Lower leg skin (tissue), 4 donors: ENCODE measurements at regions not wholly inside any gene's neighbourhood (a gene's known extent, or its start where the extent isn't known, plus 50 kb on each side); places are given as distances from the start of the nearest gene placed in this dataset.

ENCODE experiments used
- DNase-seq, 2 donors: peaks; one replicate each; pipeline ENCODE4 v3.0.0-alpha.2; 2019; ENCODE audit warnings: low spot score in 2 of 2
- H3K4me3 ChIP-seq: fragments of 200-600 bp; sonication (generic); 2 replicates; pipeline ENCODE4 v1.5.1; 2017; ENCODE audit warnings: mild to moderate bottlenecking, low read depth; ENCODE audit not compliant: poor library complexity, severe bottlenecking
- CTCF ChIP-seq, 3 donors: fragments of 450-650 bp; IDR thresholded peaks; one replicate each; pipeline ENCODE4 v1.5.1; 2016; ENCODE audit warnings: antibody characterized with exemption in 3 of 3, mild to moderate bottlenecking in 3 of 3, moderate library complexity in 2 of 3
- POLR2A ChIP-seq, 2 donors: fragments of 450-650 bp; IDR thresholded peaks; one replicate each; pipeline ENCODE4 v1.6.1; 2016 to 2017; ENCODE audit warnings: antibody characterized with exemption in 2 of 2, mild to moderate bottlenecking in 1 of 2, moderate library complexity in 1 of 2
- WGBS, 2 donors: methylation state at CpG; one replicate each; pipeline ENCODE4 v1.1.5; 2018; 5-methylcytosine and 5-hydroxymethylcytosine counted together
- intact Hi-C: fragments of 100-400 bp; cut with DNase I; formaldehyde crosslinking; loops from one replicate; pipeline ENCODE4 v1.15.0; 2023; ENCODE audit warnings: low total_unique reads

- no peak overlapping the region for H3K4me3 ChIP-seq
- intact Hi-C loops, result no loop called here
- 91 to 94% methylated on average over 10 of the region's 10 CpGs for WGBS, 2 donors
- DNase-seq, result peak in 1 of 2 donors; percentile 65
- TF ChIP-seq POLR2A (IDR thresholded peaks at IDR 0.05) (no peak), CTCF (IDR thresholded peaks at IDR 0.05) (no peak)
Observed at GRCh38 chr2:37812941-37813730, 112.0 kb upstream of the RMDN2 start.

- DNase-seq, result peak in 1 of 2 donors; percentile 57
- TF ChIP-seq CTCF (IDR thresholded peaks at IDR 0.05) (no peak), POLR2A (IDR thresholded peaks at IDR 0.05) (no peak)
- H3K4me3 ChIP-seq, result no peak overlapping the region
- intact Hi-C loops, result no loop called here
- WGBS, 2 donors, result 91 to 92% methylated on average over 8 of the region's 8 CpGs
Observed at GRCh38 chr2:37816036-37816435, 109.1 kb upstream of the RMDN2 start.

- H3K4me3 ChIP-seq, result no peak overlapping the region
- DNase-seq, result peak in 1 of 2 donors; percentile 63
- intact Hi-C loops, result no loop called here
- TF ChIP-seq POLR2A (IDR thresholded peaks at IDR 0.05) (no peak), CTCF (IDR thresholded peaks at IDR 0.05) (no peak)
- 87 to 93% methylated on average over 11 of the region's 11 CpGs for WGBS, 2 donors
Observed at GRCh38 chr2:37816686-37817085, 108.4 kb upstream of the RMDN2 start.

GRCh38 chr2:37819186-37819585 lies 105.9 kb upstream of the RMDN2 start:
- no peak overlapping the region for H3K4me3 ChIP-seq
- 54 to 65% methylated on average over 2 of the region's 2 CpGs for WGBS, 2 donors
- DNase-seq, result peak in 1 of 2 donors; percentile 58
- TF ChIP-seq POLR2A (IDR thresholded peaks at IDR 0.05) (no peak), CTCF (IDR thresholded peaks at IDR 0.05) (no peak)
- intact Hi-C loops, result no loop called here

GRCh38 chr2:37820471-37820986 lies 104.6 kb upstream of the RMDN2 start:
- intact Hi-C loops, result no loop called here
- TF ChIP-seq POLR2A (IDR thresholded peaks at IDR 0.05), result no peak
- TF ChIP-seq CTCF (IDR thresholded peaks at IDR 0.05), result no peak
- 74 to 82% methylated on average over 2 of the region's 2 CpGs for WGBS, 2 donors
- H3K4me3 ChIP-seq, result no peak overlapping the region
- DNase-seq, result peak in 1 of 2 donors; percentile 4
